Left ventricle myocardium superior (tissue), 1 donor: ENCODE measurements at regions not wholly inside any gene's neighbourhood (a gene's known extent, or its start where the extent isn't known, plus 50 kb on each side); places are given as distances from the start of the nearest gene placed in this dataset.

ENCODE experiments used
- ATAC-seq: fragments of 200-7000 bp; cut with Tn5 transposase; one replicate; pipeline ENCODE4 v1.9.1; 2020; ENCODE audit warnings: mild to moderate bottlenecking, moderate library complexity
- DNase-seq: peaks from one replicate; pipeline ENCODE4 v3.0.0-alpha.2; 2020
- intact Hi-C: fragments of 100-400 bp; cut with micrococcal nuclease; formaldehyde crosslinking; loops from one replicate; pipeline ENCODE4 v1.11.0; 2022
- donor health status: DM: no; HTN: yes; CAD: no; lungs with severe emphysema.

DNA sequence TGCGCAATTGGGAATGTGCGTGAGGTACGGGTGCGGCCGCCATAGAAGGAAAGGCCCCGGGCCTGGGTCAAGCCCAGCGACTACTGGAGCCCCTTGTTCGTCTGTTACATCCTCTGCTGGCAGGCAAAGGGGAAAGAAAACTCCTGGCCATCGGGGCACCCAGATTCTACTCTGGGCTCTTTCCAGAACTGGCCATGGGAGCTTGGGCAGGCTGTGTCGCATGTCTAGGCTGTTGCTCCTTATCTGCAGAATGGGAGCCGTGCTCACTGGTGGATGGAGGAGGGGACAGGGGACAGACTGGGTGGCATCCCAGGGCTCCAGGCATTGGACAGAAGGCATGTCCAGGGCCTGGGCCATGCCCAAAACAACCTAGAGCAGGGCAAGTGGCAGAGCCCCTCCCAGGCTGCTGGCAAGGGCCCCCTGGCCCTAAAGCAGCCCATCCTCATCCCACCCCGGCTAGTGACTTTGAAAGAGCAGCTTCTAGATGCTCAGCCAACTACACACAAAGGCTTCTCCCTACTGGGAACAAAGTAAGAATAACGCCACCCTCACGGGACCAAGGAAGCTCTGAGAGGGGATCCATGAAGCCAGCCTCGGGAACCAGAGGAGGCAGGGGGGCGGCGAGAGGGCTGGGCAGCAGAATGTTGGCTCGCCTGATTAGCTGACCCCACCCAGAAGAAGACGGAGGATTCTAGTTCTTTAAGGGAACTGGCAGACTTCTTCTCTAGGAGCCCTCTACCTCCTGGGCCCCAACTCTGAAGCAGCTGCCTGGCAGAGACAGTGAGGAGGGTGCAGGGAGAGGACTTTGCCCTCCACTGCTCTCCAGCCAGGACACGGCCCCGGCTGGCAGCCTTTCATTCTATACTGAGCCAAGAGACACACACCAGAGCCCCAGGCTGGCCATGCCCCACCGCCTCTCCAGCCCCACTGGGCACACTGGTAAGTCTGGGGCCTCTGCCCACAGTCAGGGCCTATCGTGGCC lies 96.8 kb downstream of the SINHCAF start:
- intact Hi-C loops = no loop called here
- peak; percentile 98 for ATAC-seq

DNA sequence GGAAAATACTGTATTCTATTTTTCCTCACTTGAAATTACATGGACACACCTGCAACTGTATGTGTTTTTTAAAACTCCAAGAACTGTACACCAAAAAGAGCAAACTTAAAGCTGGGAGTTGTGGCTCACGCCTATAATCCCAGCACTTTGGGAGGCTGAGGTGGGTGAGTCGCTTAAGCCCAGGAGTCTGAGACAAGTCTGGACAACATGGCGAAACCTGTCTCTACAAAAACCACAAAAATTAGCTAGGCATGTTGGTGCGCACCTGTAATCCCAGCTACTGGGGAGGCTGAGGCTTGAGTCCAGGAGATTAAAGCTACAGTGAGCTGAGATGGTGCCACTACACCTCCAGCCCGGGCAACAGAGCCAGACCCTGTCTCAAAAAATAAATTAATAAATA lies 95.9 kb downstream of the SINHCAF start:
- DNase-seq (no peak), ATAC-seq (no peak)
- intact Hi-C loops = no loop called here

More for the DNA sequence above, 96.8 kb downstream of the SINHCAF start:
- peak; percentile 81 for DNase-seq
